NCI-H345 treated with DMSO at 0.1 percent for 48 hours (cell line): ENCODE measurements at regions not wholly inside any gene's neighbourhood (a gene's known extent, or its start where the extent isn't known, plus 50 kb on each side); places are given as distances from the start of the nearest gene placed in this dataset.

Experiments
- DNase-seq: peaks from one replicate; lab custom pipeline; 2025; ENCODE audit not compliant: unreplicated experiment; lab: John Stamatoyannopoulos, UW

DNA sequence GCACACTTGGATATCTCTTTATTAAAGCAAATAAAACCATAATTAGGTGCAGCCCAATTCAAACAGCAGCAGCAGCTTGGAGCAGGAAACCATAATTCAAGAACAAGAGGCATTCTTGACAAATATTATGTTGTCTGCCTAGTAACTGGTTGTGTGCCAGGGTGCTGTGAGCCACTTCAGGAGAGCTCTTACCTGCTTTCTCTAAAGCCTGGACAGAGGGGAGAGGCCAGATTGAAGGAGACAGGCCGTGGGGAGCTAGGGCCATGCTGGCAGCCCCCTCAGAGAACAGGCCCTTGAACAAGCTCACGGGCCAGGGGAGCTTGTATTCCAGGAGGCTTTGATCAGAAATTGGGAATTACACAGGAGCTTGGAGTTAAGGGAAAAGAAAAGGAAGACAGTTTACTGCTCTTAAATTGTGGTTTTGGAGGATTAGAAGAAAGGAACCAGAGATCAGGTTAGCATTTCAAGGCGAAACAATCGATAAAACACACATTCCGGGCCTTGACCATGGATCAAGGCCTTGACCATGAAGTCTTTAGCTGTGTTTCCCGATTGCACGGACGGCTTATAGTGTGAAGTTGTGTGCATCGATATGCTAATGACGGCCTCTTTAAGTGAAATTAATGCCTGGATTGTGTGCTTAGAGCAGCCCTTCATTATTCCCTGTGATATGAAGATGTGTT is 69.8 kb upstream of the NKX2-2 start:
- DNase-seq = peak; percentile 59

GRCh38 chr20:21577551-21577950 is 63.7 kb upstream of the NKX2-2 start:
- no peak for DNase-seq

DNA sequence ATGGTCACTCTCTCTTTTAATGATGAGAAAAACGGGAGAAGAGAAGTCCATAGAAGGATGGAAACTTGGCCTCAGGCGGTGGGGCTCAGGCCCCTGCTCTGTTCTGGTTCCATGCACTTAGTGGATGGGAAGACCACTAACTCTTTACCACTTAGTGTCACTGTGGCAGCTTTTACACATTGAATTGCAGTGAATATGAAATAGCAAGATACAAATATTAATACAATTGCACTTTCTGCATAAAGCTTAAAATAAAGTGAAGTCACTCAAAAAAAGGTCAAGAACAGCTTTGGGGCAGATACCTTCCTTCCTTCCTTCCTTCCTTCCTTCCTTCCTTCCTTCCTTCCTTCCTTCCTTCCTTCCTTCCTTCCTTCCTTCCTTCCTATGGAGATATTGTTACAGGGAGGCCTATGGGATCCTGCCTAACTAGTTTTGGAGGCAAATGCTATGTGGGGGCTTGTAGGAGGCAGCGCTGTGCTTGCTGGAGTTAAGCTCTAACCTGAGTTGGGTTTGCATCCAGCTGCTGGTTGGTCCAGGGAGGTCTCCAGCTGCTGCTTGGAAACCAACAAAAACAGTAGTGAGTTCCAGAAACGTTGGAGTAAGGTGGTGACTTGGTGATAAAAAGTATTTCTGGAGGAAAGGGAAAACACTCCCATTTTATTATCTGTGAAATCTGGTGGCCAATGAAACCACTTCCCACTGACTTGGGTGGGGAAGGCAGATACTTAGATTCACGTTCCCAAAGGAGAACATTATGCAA is 62.3 kb upstream of the NKX2-2 start:
- DNase-seq = no peak

GRCh38 chr20:21575167-21575566 is 61.3 kb upstream of the NKX2-2 start:
- no peak for DNase-seq

DNA sequence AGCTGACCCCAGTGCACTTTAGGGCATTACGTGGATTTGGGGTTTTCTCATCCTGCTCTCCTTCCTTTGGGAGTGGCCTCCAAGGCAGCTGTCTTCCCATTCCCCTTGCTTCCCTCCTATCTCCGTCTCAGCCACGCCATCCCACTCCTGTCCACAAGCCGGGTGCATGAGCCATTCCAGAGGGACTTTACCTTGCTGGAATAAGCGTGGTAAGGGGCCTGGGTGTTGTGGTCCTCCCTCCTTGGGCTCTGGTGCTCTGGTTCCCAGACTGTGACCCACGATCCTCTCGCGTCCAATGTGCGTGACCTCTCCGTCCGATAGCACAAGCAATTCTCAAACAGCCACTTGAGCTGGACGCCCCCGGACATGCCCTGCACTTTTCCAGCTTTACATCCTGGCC is 60.6 kb upstream of the NKX2-2 start:
- DNase-seq = no peak

DNA sequence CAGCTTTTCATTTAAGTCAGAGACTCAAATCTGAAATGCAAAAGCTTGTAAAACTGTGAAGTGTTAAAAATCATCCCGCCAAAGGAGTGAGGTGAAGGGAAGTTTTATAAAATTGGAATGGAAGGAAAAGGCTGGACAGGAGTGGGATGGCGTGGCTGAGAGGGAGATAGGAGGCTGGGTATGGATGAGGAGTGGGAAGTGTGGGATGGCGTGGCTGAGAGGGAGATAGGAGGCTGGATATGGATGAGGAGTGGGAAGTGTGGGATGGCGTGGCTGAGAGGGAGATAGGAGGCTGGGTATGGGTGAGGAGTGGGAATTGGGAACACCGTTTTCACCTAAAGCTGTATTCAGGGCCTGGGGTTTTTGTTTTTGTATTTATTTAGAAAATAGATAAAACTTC is 59.4 kb upstream of the NKX2-2 start:
- no peak for DNase-seq

- peak; percentile 35 for DNase-seq
These were observed 58.2 kb upstream of the NKX2-2 start for GRCh38 chr20:21571841-21572690.

- DNase-seq = no peak
These were observed 56.6 kb upstream of the NKX2-2 start for GRCh38 chr20:21570285-21570992.

DNA sequence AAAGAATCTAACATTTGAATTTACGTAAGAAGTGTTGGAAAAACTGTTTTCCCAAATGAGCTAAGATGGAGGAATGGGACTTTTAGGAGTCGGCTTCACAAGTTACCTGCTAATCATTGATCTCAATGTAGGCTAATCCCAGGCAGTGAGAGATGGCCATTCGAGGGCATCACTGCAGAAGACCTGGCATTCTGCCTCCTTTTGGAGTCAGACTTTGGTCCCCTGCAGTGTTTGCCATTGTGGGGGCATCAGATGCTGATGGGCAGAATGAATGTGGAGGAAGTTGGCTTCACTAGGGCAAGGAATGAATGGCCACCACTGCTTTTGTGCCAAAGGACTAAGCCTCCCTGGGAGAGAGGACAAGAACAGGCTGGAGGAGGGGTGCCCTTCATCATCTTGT is 55.7 kb upstream of the NKX2-2 start:
- DNase-seq = no peak

GRCh38 chr20:21564127-21564773 is 50.4 kb upstream of the NKX2-2 start:
- DNase-seq = no peak
